ENCODE measurements at regions not wholly inside any gene's neighbourhood (a gene's known extent, or its start where the extent isn't known, plus 50 kb on each side); places are given as distances from the start of the nearest gene placed in this dataset.

- no peaks in the 10 kb centered on the region for H3K9me3 Mint-ChIP-seq
- H3K4me3 ChIP-seq (ENCODE audit: low read length), result no peak overlapping the region
- CTCF ChIA-PET, result no interaction called here
- no peaks in the 10 kb centered on the region for H3K4me1 ChIP-seq (ENCODE audit: insufficient read depth, low read length)
- no peak for DNase-seq
- H3K27me3 Mint-ChIP-seq, result no peaks in the 10 kb centered on the region
- H3K36me3 ChIP-seq (ENCODE audit: insufficient read depth, low read length), result no peaks in the 10 kb centered on the region
- POLR2A ChIA-PET, result no interaction called here
- H3K27ac Mint-ChIP-seq, result no peak overlapping the region
- no peak overlapping the region for H3K27ac ChIP-seq (ENCODE audit: low read depth, low read length)
- H3K27me3 ChIP-seq (ENCODE audit: insufficient read depth, low read length, poor library complexity, severe bottlenecking), result no peaks in the 10 kb centered on the region
- H3K36me3 Mint-ChIP-seq, result no peaks in the 10 kb centered on the region
- no peaks in the 10 kb centered on the region for H3K4me1 Mint-ChIP-seq
- no peaks in the 10 kb centered on the region for H3K9me3 ChIP-seq (ENCODE audit: low read length)
- H3K4me3 Mint-ChIP-seq, result no peak overlapping the region
Measured at GRCh38 chr5:147972076-147972840, 65.9 kb upstream of the C5orf46 start.

GRCh38 chr5:147971472-147971871, 65.1 kb upstream of the C5orf46 start:
- Mint-ChIP-seq H3K9me3 (no peaks in the 10 kb centered on the region), H3K4me3 (no peak overlapping the region), H3K4me1 (no peaks in the 10 kb centered on the region), H3K27me3 (no peaks in the 10 kb centered on the region), H3K27ac (no peak overlapping the region), H3K36me3 (no peaks in the 10 kb centered on the region)
- H3K9me3 ChIP-seq (ENCODE audit: low read length), result no peaks in the 10 kb centered on the region
- H3K4me1 ChIP-seq (ENCODE audit: insufficient read depth, low read length), result no peaks in the 10 kb centered on the region
- DNase-seq, result no peak
- ChIA-PET CTCF (no interaction called here), POLR2A (no interaction called here)
- H3K27ac ChIP-seq (ENCODE audit: low read depth, low read length), result no peak overlapping the region
- H3K27me3 ChIP-seq (ENCODE audit: insufficient read depth, low read length, poor library complexity, severe bottlenecking), result no peaks in the 10 kb centered on the region
- H3K36me3 ChIP-seq (ENCODE audit: insufficient read depth, low read length), result no peaks in the 10 kb centered on the region
- H3K4me3 ChIP-seq (ENCODE audit: low read length), result no peak overlapping the region

- H3K27me3 ChIP-seq (ENCODE audit: insufficient read depth, low read length, poor library complexity, severe bottlenecking), result no peaks in the 10 kb centered on the region
- Mint-ChIP-seq H3K27ac (no peak overlapping the region), H3K4me1 (no peaks in the 10 kb centered on the region), H3K27me3 (peaks cover 0 to 6% of the 10 kb centered on the region in 2 donors), H3K4me3 (no peak overlapping the region), H3K36me3 (no peaks in the 10 kb centered on the region), H3K9me3 (no peaks in the 10 kb centered on the region)
- no peak overlapping the region for H3K27ac ChIP-seq (ENCODE audit: low read depth, low read length)
- H3K9me3 ChIP-seq (ENCODE audit: low read length), result no peaks in the 10 kb centered on the region
- no peaks in the 10 kb centered on the region for H3K36me3 ChIP-seq (ENCODE audit: insufficient read depth, low read length)
- no peak overlapping the region for H3K4me3 ChIP-seq (ENCODE audit: low read length)
- DNase-seq, result no peak
- ChIA-PET POLR2A (no interaction called here), CTCF (no interaction called here)
- H3K4me1 ChIP-seq (ENCODE audit: insufficient read depth, low read length), result no peaks in the 10 kb centered on the region
Measured at GRCh38 chr5:147968855-147969254, 62.5 kb upstream of the C5orf46 start.

GRCh38 chr5:147966829-147967228, 60.5 kb upstream of the C5orf46 start:
- Mint-ChIP-seq H3K9me3 (peaks cover 0 to under 1% (median 0%) of the 10 kb centered on the region in 5 donors), H3K36me3 (no peaks in the 10 kb centered on the region), H3K4me3 (no peak overlapping the region), H3K27ac (no peak overlapping the region), H3K27me3 (peaks cover 0 to 6% of the 10 kb centered on the region in 2 donors), H3K4me1 (no peaks in the 10 kb centered on the region)
- no peaks in the 10 kb centered on the region for H3K9me3 ChIP-seq (ENCODE audit: low read length)
- H3K36me3 ChIP-seq (ENCODE audit: insufficient read depth, low read length), result no peaks in the 10 kb centered on the region
- H3K27ac ChIP-seq (ENCODE audit: low read depth, low read length), result no peak overlapping the region
- POLR2A ChIA-PET, result no interaction called here
- CTCF ChIA-PET, result interaction anchor here (0.6 kb wide), 1 partner anchor 9 kb away, joined by 3 read pairs; no protein-coding TSS in a partner anchor
- no peak overlapping the region for H3K4me3 ChIP-seq (ENCODE audit: low read length)
- DNase-seq, result no peak
- no peaks in the 10 kb centered on the region for H3K27me3 ChIP-seq (ENCODE audit: insufficient read depth, low read length, poor library complexity, severe bottlenecking)
- H3K4me1 ChIP-seq (ENCODE audit: insufficient read depth, low read length), result no peaks in the 10 kb centered on the region

- Mint-ChIP-seq H3K9me3 (peaks cover 0 to 2% (median 0%) of the 10 kb centered on the region in 5 donors), H3K4me1 (no peaks in the 10 kb centered on the region), H3K36me3 (peaks cover 0 to 3% (median 0%) of the 10 kb centered on the region in 3 donors), H3K27me3 (peaks cover 0 to 6% of the 10 kb centered on the region in 2 donors), H3K27ac (no peak overlapping the region), H3K4me3 (no peak overlapping the region)
- Histone ChIP-seq H3K4me3 (ENCODE audit: low read length) (no peak overlapping the region), H3K27me3 (ENCODE audit: insufficient read depth, low read length, poor library complexity, severe bottlenecking) (no peaks in the 10 kb centered on the region), H3K4me1 (ENCODE audit: insufficient read depth, low read length) (no peaks in the 10 kb centered on the region), H3K9me3 (ENCODE audit: low read length) (no peaks in the 10 kb centered on the region), H3K27ac (ENCODE audit: low read depth, low read length) (no peak overlapping the region), H3K36me3 (ENCODE audit: insufficient read depth, low read length) (no peaks in the 10 kb centered on the region)
- no peak for DNase-seq
- POLR2A ChIA-PET, result no interaction called here
- CTCF ChIA-PET, result interaction anchor here (0.6 kb wide), 1 partner anchor 9 kb away, joined by 3 read pairs; no protein-coding TSS in a partner anchor
Measured at GRCh38 chr5:147966326-147966725, 60.0 kb upstream of the C5orf46 start.

- Mint-ChIP-seq H3K4me3 (no peak overlapping the region), H3K36me3 (peaks cover 0 to 5% (median 0%) of the 10 kb centered on the region in 3 donors), H3K9me3 (peaks cover 0 to 5% (median 0%) of the 10 kb centered on the region in 5 donors), H3K4me1 (no peaks in the 10 kb centered on the region), H3K27ac (no peak overlapping the region), H3K27me3 (peaks cover 0 to 6% of the 10 kb centered on the region in 2 donors)
- Histone ChIP-seq H3K27me3 (ENCODE audit: insufficient read depth, low read length, poor library complexity, severe bottlenecking) (no peaks in the 10 kb centered on the region), H3K36me3 (ENCODE audit: insufficient read depth, low read length) (no peaks in the 10 kb centered on the region), H3K4me1 (ENCODE audit: insufficient read depth, low read length) (no peaks in the 10 kb centered on the region), H3K4me3 (ENCODE audit: low read length) (no peak overlapping the region), H3K27ac (ENCODE audit: low read depth, low read length) (no peak overlapping the region), H3K9me3 (ENCODE audit: low read length) (no peaks in the 10 kb centered on the region)
- no peak for DNase-seq
- ChIA-PET POLR2A (no interaction called here), CTCF (no interaction called here)
Measured at GRCh38 chr5:147965715-147966114, 59.4 kb upstream of the C5orf46 start.

GRCh38 chr5:147963948-147964693, 57.8 kb upstream of the C5orf46 start:
- Histone ChIP-seq H3K36me3 (ENCODE audit: insufficient read depth, low read length) (no peaks in the 10 kb centered on the region), H3K4me1 (ENCODE audit: insufficient read depth, low read length) (no peaks in the 10 kb centered on the region), H3K27ac (ENCODE audit: low read depth, low read length) (no peak overlapping the region), H3K27me3 (ENCODE audit: insufficient read depth, low read length, poor library complexity, severe bottlenecking) (no peaks in the 10 kb centered on the region), H3K9me3 (ENCODE audit: low read length) (no peaks in the 10 kb centered on the region), H3K4me3 (ENCODE audit: low read length) (no peak overlapping the region)
- POLR2A ChIA-PET, result no interaction called here
- peaks cover 0 to 5% (median 0%) of the 10 kb centered on the region in 5 donors for H3K9me3 Mint-ChIP-seq
- CTCF ChIA-PET, result no interaction called here
- H3K27me3 Mint-ChIP-seq, result peaks cover 0 to 6% of the 10 kb centered on the region in 2 donors
- no peak overlapping the region for H3K27ac Mint-ChIP-seq
- no peak for DNase-seq
- no peak overlapping the region for H3K4me3 Mint-ChIP-seq
- H3K36me3 Mint-ChIP-seq, result peaks cover 0 to 5% (median 0%) of the 10 kb centered on the region in 3 donors
- H3K4me1 Mint-ChIP-seq, result no peaks in the 10 kb centered on the region

GRCh38 chr5:147963436-147963835, 57.1 kb upstream of the C5orf46 start:
- Histone ChIP-seq H3K4me3 (ENCODE audit: low read length) (no peak overlapping the region), H3K27ac (ENCODE audit: low read depth, low read length) (no peak overlapping the region), H3K4me1 (ENCODE audit: insufficient read depth, low read length) (no peaks in the 10 kb centered on the region), H3K27me3 (ENCODE audit: insufficient read depth, low read length, poor library complexity, severe bottlenecking) (no peaks in the 10 kb centered on the region), H3K36me3 (ENCODE audit: insufficient read depth, low read length) (no peaks in the 10 kb centered on the region), H3K9me3 (ENCODE audit: low read length) (no peaks in the 10 kb centered on the region)
- Mint-ChIP-seq H3K27me3 (peaks cover 0 to 6% of the 10 kb centered on the region in 2 donors), H3K36me3 (peaks cover 0 to 5% (median 0%) of the 10 kb centered on the region in 3 donors), H3K27ac (no peak overlapping the region), H3K4me3 (no peak overlapping the region), H3K4me1 (no peaks in the 10 kb centered on the region), H3K9me3 (peaks cover 0 to 5% (median 0%) of the 10 kb centered on the region in 5 donors)
- ChIA-PET POLR2A (no interaction called here), CTCF (no interaction called here)
- DNase-seq, result no peak
